Vagina (tissue), 2 donors: ENCODE measurements at regions not wholly inside any gene's neighbourhood (a gene's known extent, or its start where the extent isn't known, plus 50 kb on each side); places are given as distances from the start of the nearest gene placed in this dataset.

Experiments
- DNase-seq, 2 donors: peaks; one replicate each; pipeline ENCODE4 v3.0.0-alpha.2; 2017; ENCODE audit errors: extremely low spot score in 2 of 2
- H3K27ac ChIP-seq: fragments of 200-600 bp; sonication (generic); one replicate; pipeline ENCODE4 v1.5.1; 2019
- H3K27me3 ChIP-seq: fragments of 200-600 bp; sonication (generic); one replicate; pipeline ENCODE4 v1.5.1; 2019
- H3K36me3 ChIP-seq, 2 donors: fragments of 200-600 bp; sonication (generic); one replicate each; pipeline ENCODE4 v1.5.1; 2017 to 2019
- H3K4me1 ChIP-seq: fragments of 200-600 bp; sonication (generic); one replicate; pipeline ENCODE4 v1.5.1; 2019
- H3K4me3 ChIP-seq, 2 donors: fragments of 200-600 bp; sonication (generic); 1 replicate in 1 of 2; 2 replicates in 1 of 2; pipeline ENCODE4 v1.5.1; 2016 to 2019
- H3K9me3 ChIP-seq: fragments of 200-600 bp; sonication (generic); one replicate; pipeline ENCODE4 v1.5.1; 2019
- CTCF ChIP-seq, 3 experiments: fragments of 450-650 bp in 2 of 3; fragments of 200-600 bp in 1 of 3; sonication (generic) in 1 of 3; IDR thresholded peaks; one replicate each; pipeline ENCODE4 v1.5.1; 2017 to 2019; ENCODE audit warnings: antibody characterized with exemption in 3 of 3, mild to moderate bottlenecking in 2 of 3, moderate library complexity in 2 of 3
- POLR2A ChIP-seq, 2 donors: fragments of 450-650 bp; IDR thresholded peaks; one replicate each; pipeline ENCODE4 v1.6.1; 2017; ENCODE audit warnings: antibody characterized with exemption in 2 of 2, mild to moderate bottlenecking in 2 of 2, moderate library complexity in 2 of 2
- POLR2AphosphoS5 ChIP-seq, 2 donors: sonication (generic); formaldehyde crosslinking; IDR thresholded peaks; one replicate each; pipeline ENCODE4 v1.9.0; 2017; ENCODE audit warnings: antibody characterized with exemption in 2 of 2, mild to moderate bottlenecking in 2 of 2, low read depth in 1 of 2; ENCODE audit not compliant: insufficient read depth in 1 of 2
- intact Hi-C: fragments of 100-400 bp; cut with DNase I; formaldehyde crosslinking; loops from one replicate; pipeline ENCODE4 v1.15.1; 2023

GRCh38 chr7:45402480-45403218 is 171.5 kb upstream of the ADCY1 start:
- TF ChIP-seq CTCF (IDR thresholded peaks at IDR 0.05) (no peak), POLR2AphosphoS5 (IDR thresholded peaks at IDR 0.05; ENCODE audit: insufficient read depth in 1 of 2, low read depth in 1 of 2) (no peak), POLR2A (IDR thresholded peaks at IDR 0.05) (no peak)

GRCh38 chr7:45404622-45405021 is 169.5 kb upstream of the ADCY1 start:
- no peaks in the 10 kb centered on the region for H3K4me1 ChIP-seq
- intact Hi-C loops = no loop called here

More at GRCh38 chr7:45402480-45403218, 171.5 kb upstream of the ADCY1 start:
- Histone ChIP-seq H3K27me3 (no peaks in the 10 kb centered on the region), H3K36me3 (no peaks in the 10 kb centered on the region), H3K4me3 (no peak overlapping the region), H3K27ac (peak overlapping the region; percentile 13), H3K9me3 (no peaks in the 10 kb centered on the region), H3K4me1 (no peaks in the 10 kb centered on the region)
- intact Hi-C loops = no loop called here
- peak in 1 of 2 donors; percentile 6 for DNase-seq

GRCh38 chr7:45407730-45408408 is 166.3 kb upstream of the ADCY1 start:
- Histone ChIP-seq H3K4me1 (no peaks in the 10 kb centered on the region), H3K27me3 (no peaks in the 10 kb centered on the region), H3K36me3 (no peaks in the 10 kb centered on the region), H3K27ac (no peak overlapping the region), H3K9me3 (no peaks in the 10 kb centered on the region), H3K4me3 (no peak overlapping the region)
- TF ChIP-seq POLR2A (IDR thresholded peaks at IDR 0.05) = no peak
- no peak for TF ChIP-seq CTCF (IDR thresholded peaks at IDR 0.05)
- no peak for TF ChIP-seq POLR2AphosphoS5 (IDR thresholded peaks at IDR 0.05; ENCODE audit: insufficient read depth in 1 of 2, low read depth in 1 of 2)
- intact Hi-C loops = no loop called here
- DNase-seq = no peak

More at GRCh38 chr7:45404622-45405021, 169.5 kb upstream of the ADCY1 start:
- no peak overlapping the region for H3K27ac ChIP-seq
- H3K9me3 ChIP-seq = no peaks in the 10 kb centered on the region
- H3K27me3 ChIP-seq = no peaks in the 10 kb centered on the region
- H3K4me3 ChIP-seq = no peak overlapping the region
- H3K36me3 ChIP-seq = no peaks in the 10 kb centered on the region
- no peak for DNase-seq
- no peak for TF ChIP-seq POLR2A (IDR thresholded peaks at IDR 0.05)
- TF ChIP-seq POLR2AphosphoS5 (IDR thresholded peaks at IDR 0.05; ENCODE audit: insufficient read depth in 1 of 2, low read depth in 1 of 2) = no peak
- no peak for TF ChIP-seq CTCF (IDR thresholded peaks at IDR 0.05)

GRCh38 chr7:45408409-45408737 is 165.8 kb upstream of the ADCY1 start:
- intact Hi-C loops = no loop called here
- H3K4me3 ChIP-seq = no peak overlapping the region
- H3K27me3 ChIP-seq = no peaks in the 10 kb centered on the region
- TF ChIP-seq POLR2A (IDR thresholded peaks at IDR 0.05) (no peak), CTCF (IDR thresholded peaks at IDR 0.05) (no peak), POLR2AphosphoS5 (IDR thresholded peaks at IDR 0.05; ENCODE audit: insufficient read depth in 1 of 2, low read depth in 1 of 2) (no peak)
- H3K9me3 ChIP-seq = no peaks in the 10 kb centered on the region
- no peaks in the 10 kb centered on the region for H3K36me3 ChIP-seq
- H3K27ac ChIP-seq = no peak overlapping the region
- no peaks in the 10 kb centered on the region for H3K4me1 ChIP-seq
- no peak for DNase-seq

- intact Hi-C loops = no loop called here
- H3K4me3 ChIP-seq = no peak overlapping the region
- no peaks in the 10 kb centered on the region for H3K4me1 ChIP-seq
- H3K36me3 ChIP-seq = no peaks in the 10 kb centered on the region
- H3K27me3 ChIP-seq = no peaks in the 10 kb centered on the region
- DNase-seq = no peak
- H3K9me3 ChIP-seq = no peaks in the 10 kb centered on the region
- H3K27ac ChIP-seq = no peak overlapping the region
- TF ChIP-seq CTCF (IDR thresholded peaks at IDR 0.05) (no peak), POLR2AphosphoS5 (IDR thresholded peaks at IDR 0.05; ENCODE audit: insufficient read depth in 1 of 2, low read depth in 1 of 2) (no peak), POLR2A (IDR thresholded peaks at IDR 0.05) (no peak)
These were observed 163.3 kb upstream of the ADCY1 start for GRCh38 chr7:45410893-45411292.
